Spleen (tissue), 11 donors: ENCODE measurements at regions not wholly inside any gene's neighbourhood (a gene's known extent, or its start where the extent isn't known, plus 50 kb on each side); places are given as distances from the start of the nearest gene placed in this dataset.

Source experiments
- DNase-seq: peaks from one replicate; pipeline ENCODE4 v3.0.0-alpha.2; 2020
- H3K27ac ChIP-seq, 8 donors: fragments of 200-600 bp; sonication (generic) in 7 of 8; 1 replicate in 4 of 8; 2 replicates in 4 of 8; pipeline versions ENCODE4 v1.5.0 to v1.8.0; 2016 to 2021; ENCODE audit warnings: inconsistent platforms in 4 of 8, mild to moderate bottlenecking in 4 of 8, moderate library complexity in 1 of 8
- H3K27me3 ChIP-seq, 7 donors: fragments of 200-600 bp; sonication (generic) in 6 of 7; replicated peaks in 1 of 7; 1 replicate in 4 of 7; 2 replicates in 3 of 7; pipeline versions ENCODE4 v1.5.0 to v1.8.0; 2016 to 2021; ENCODE audit warnings: inconsistent platforms in 3 of 7, mild to moderate bottlenecking in 1 of 7
- H3K36me3 ChIP-seq, 6 donors: fragments of 200-600 bp; sonication (generic) in 5 of 6; 1 replicate in 4 of 6; 2 replicates in 2 of 6; pipeline versions ENCODE4 v1.5.0 to v1.8.0; 2016 to 2021; ENCODE audit warnings: inconsistent platforms in 2 of 6
- H3K4me1 ChIP-seq, 6 donors: fragments of 200-600 bp; sonication (generic) in 5 of 6; 1 replicate in 3 of 6; 2 replicates in 3 of 6; pipeline versions ENCODE4 v1.5.0 to v1.8.0; 2016 to 2021; ENCODE audit warnings: inconsistent platforms in 3 of 6
- H3K4me3 ChIP-seq, 8 donors: fragments of 200-600 bp; sonication (generic) in 7 of 8; 1 replicate in 4 of 8; 2 replicates in 4 of 8; pipeline versions ENCODE4 v1.5.0 to v1.8.0; 2016 to 2021; ENCODE audit warnings: inconsistent platforms in 4 of 8, mild to moderate bottlenecking in 4 of 8, moderate library complexity in 2 of 8
- H3K9me3 ChIP-seq, 8 donors: fragments of 200-600 bp; sonication (generic) in 7 of 8; 1 replicate in 4 of 8; 2 replicates in 4 of 8; pipeline versions ENCODE4 v1.5.0 to v1.8.0; 2016 to 2021; ENCODE audit warnings: inconsistent platforms in 4 of 8
- CTCF ChIP-seq, 11 experiments: fragments of 200-600 bp in 7 of 11; fragments of 450-650 bp in 4 of 11; sonication (generic) in 4 of 11; IDR thresholded peaks in 8 of 11; conservative IDR thresholded peaks in 3 of 11; 1 replicate in 7 of 11; 2 replicates in 4 of 11; pipeline versions ENCODE4 v1.4.0 to v1.8.0; 2016 to 2021; ENCODE audit warnings: antibody characterized with exemption in 11 of 11, inconsistent platforms in 4 of 11, mild to moderate bottlenecking in 1 of 11
- POLR2A ChIP-seq, 3 donors: fragments of 450-650 bp; IDR thresholded peaks; one replicate each; pipeline ENCODE4 v1.5.1; 2017; ENCODE audit warnings: antibody characterized with exemption in 3 of 3, mild to moderate bottlenecking in 1 of 3
- POLR2AphosphoS5 ChIP-seq, 3 donors: sonication (generic); formaldehyde crosslinking; IDR thresholded peaks; one replicate each; pipeline ENCODE4 v1.5.1; 2017; ENCODE audit warnings: antibody characterized with exemption in 3 of 3
- WGBS, 5 donors: extraction: QIAGEN DNeasy Blood & Tissue Kit in 3 of 5; methylation state at CpG; one replicate each; pipeline versions ENCODE4 v1.1.5 to v1.1.7; 2013 to 2018; 5-methylcytosine and 5-hydroxymethylcytosine counted together
- intact Hi-C: fragments of 100-400 bp; cut with DNase I; formaldehyde crosslinking; loops from one replicate; pipeline ENCODE4 v1.15.0; 2023; ENCODE audit warnings: low total_unique reads
- donor health status: healthy with polysubstance abuse.
- donor health status: DM: no; HTN: no; CAD: no; lungs with moderate emphysema.
- donor health status: DM: no; HTN: no; CAD: no.
- donor health status: Bipolar disorder and iron deficiency.
- donor health status: healthy.
- donor health status: DM: no; HTN: no; CAD: no.
- donor health status: DM: yes; HTN: yes; CAD: no.

GRCh38 chr18:24958001-24958400 is 394.0 kb downstream of the ZNF521 start:
- Histone ChIP-seq H3K9me3 (no peaks in the 10 kb centered on the region), H3K36me3 (no peaks in the 10 kb centered on the region), H3K4me1 (peaks cover 0 to 7% (median 0%) of the 10 kb centered on the region in 6 donors), H3K4me3 (no peak overlapping the region), H3K27me3 (no peaks in the 10 kb centered on the region), H3K27ac (no peak overlapping the region)
- WGBS, 5 donors, result 72 to 91% (median 78%) methylated on average over 2 of the region's 2 CpGs
- no peak for DNase-seq
- intact Hi-C loops, result no loop called here
- TF ChIP-seq POLR2AphosphoS5 (IDR thresholded peaks at IDR 0.05), result no peak
- no peak for TF ChIP-seq CTCF (IDR thresholded peaks at IDR 0.05 in 8 of 11, conservative IDR thresholded peaks at IDR 0.05 in 3 of 11)
- TF ChIP-seq POLR2A (IDR thresholded peaks at IDR 0.05), result no peak

- H3K27me3 ChIP-seq, result no peaks in the 10 kb centered on the region
Measured at GRCh38 chr18:24959051-24959476, 392.9 kb downstream of the ZNF521 start.

GRCh38 chr18:24964216-24964615 is 387.8 kb downstream of the ZNF521 start:
- TF ChIP-seq POLR2A (IDR thresholded peaks at IDR 0.05), result no peak
- TF ChIP-seq CTCF (IDR thresholded peaks at IDR 0.05 in 8 of 11, conservative IDR thresholded peaks at IDR 0.05 in 3 of 11), result no peak
- TF ChIP-seq POLR2AphosphoS5 (IDR thresholded peaks at IDR 0.05), result no peak
- H3K27ac ChIP-seq, result peak overlapping the region in 1 of 8 donors; percentile 45
- DNase-seq, result no peak
- WGBS, 5 donors, result 44 to 62% (median 52%) methylated on average over 4 of the region's 4 CpGs
- H3K36me3 ChIP-seq, result no peaks in the 10 kb centered on the region
- peaks cover 0 to 5% (median 0%) of the 10 kb centered on the region in 6 donors for H3K4me1 ChIP-seq
- H3K9me3 ChIP-seq, result no peaks in the 10 kb centered on the region
- H3K4me3 ChIP-seq, result no peak overlapping the region
- intact Hi-C loops, result no loop called here
- no peaks in the 10 kb centered on the region for H3K27me3 ChIP-seq

More at GRCh38 chr18:24959051-24959476, 392.9 kb downstream of the ZNF521 start:
- no peak for DNase-seq
- Histone ChIP-seq H3K27ac (no peak overlapping the region), H3K4me1 (peaks cover 0 to 7% (median 0%) of the 10 kb centered on the region in 6 donors), H3K9me3 (no peaks in the 10 kb centered on the region), H3K36me3 (no peaks in the 10 kb centered on the region), H3K4me3 (no peak overlapping the region)
- TF ChIP-seq CTCF (IDR thresholded peaks at IDR 0.05 in 8 of 11, conservative IDR thresholded peaks at IDR 0.05 in 3 of 11), result no peak
- TF ChIP-seq POLR2AphosphoS5 (IDR thresholded peaks at IDR 0.05), result no peak
- TF ChIP-seq POLR2A (IDR thresholded peaks at IDR 0.05), result no peak
- intact Hi-C loops, result no loop called here
- WGBS, 5 donors, result 81 to 88% (median 83%) methylated on average over 7 of the region's 7 CpGs

- WGBS, 5 donors, result 61 to 82% (median 81%) methylated on average over 3 of the region's 3 CpGs
- TF ChIP-seq CTCF (IDR thresholded peaks at IDR 0.05 in 8 of 11, conservative IDR thresholded peaks at IDR 0.05 in 3 of 11) (no peak), POLR2AphosphoS5 (IDR thresholded peaks at IDR 0.05) (no peak), POLR2A (IDR thresholded peaks at IDR 0.05) (no peak)
- intact Hi-C loops, result no loop called here
- H3K9me3 ChIP-seq, result no peaks in the 10 kb centered on the region
- no peaks in the 10 kb centered on the region for H3K36me3 ChIP-seq
- no peaks in the 10 kb centered on the region for H3K27me3 ChIP-seq
- no peak for DNase-seq
- H3K27ac ChIP-seq, result peak overlapping the region in 2 of 8 donors; percentile 22 to 27
- peaks cover 0 to 5% (median 0%) of the 10 kb centered on the region in 6 donors for H3K4me1 ChIP-seq
- H3K4me3 ChIP-seq, result no peak overlapping the region
Measured at GRCh38 chr18:24968238-24968775, 383.7 kb downstream of the ZNF521 start.
